Colonic mucosa (tissue), 4 donors: ENCODE measurements at regions not wholly inside any gene's neighbourhood (a gene's known extent, or its start where the extent isn't known, plus 50 kb on each side); places are given as distances from the start of the nearest gene placed in this dataset.

ENCODE experiments used
- DNase-seq: peaks from one replicate; pipeline ENCODE4 v3.0.0-alpha.2; 2020
- H3K27ac ChIP-seq: fragments of 200-600 bp; one replicate; pipeline ENCODE4 v1.8.0; 2021
- H3K27me3 ChIP-seq: fragments of 200-600 bp; one replicate; pipeline ENCODE4 v1.8.0; 2021
- H3K36me3 ChIP-seq: fragments of 200-600 bp; one replicate; pipeline ENCODE4 v1.8.0; 2021
- H3K4me1 ChIP-seq: fragments of 200-600 bp; one replicate; pipeline ENCODE4 v1.8.0; 2021; ENCODE audit warnings: mild to moderate bottlenecking
- H3K4me3 ChIP-seq: fragments of 200-600 bp; one replicate; pipeline ENCODE4 v1.8.0; 2021
- H3K9ac ChIP-seq, 2 donors: one replicate each; pipeline ENCODE4 v1.7.0; 2013; ENCODE audit warnings: control low read depth in 2 of 2, low read depth in 2 of 2, low read length in 2 of 2
- H3K9me3 ChIP-seq: fragments of 200-600 bp; one replicate; pipeline ENCODE4 v1.8.0; 2021
- intact Hi-C: fragments of 100-400 bp; cut with DNase I; formaldehyde crosslinking; loops from one replicate; pipeline ENCODE4 v1.14.1; 2022
- TF ChIP-seq, protein P1 (sequence below): fragments of 200-600 bp; IDR thresholded peaks from one replicate; pipeline ENCODE4 v1.8.0; 2022; ENCODE audit warnings: antibody characterized with exemption, mild to moderate bottlenecking
- donor health status: healthy.
- donor health status: DM: no; HTN: no; CAD: no.
- donor health status: DM: no; HTN: no; CAD: no.

DNA sequence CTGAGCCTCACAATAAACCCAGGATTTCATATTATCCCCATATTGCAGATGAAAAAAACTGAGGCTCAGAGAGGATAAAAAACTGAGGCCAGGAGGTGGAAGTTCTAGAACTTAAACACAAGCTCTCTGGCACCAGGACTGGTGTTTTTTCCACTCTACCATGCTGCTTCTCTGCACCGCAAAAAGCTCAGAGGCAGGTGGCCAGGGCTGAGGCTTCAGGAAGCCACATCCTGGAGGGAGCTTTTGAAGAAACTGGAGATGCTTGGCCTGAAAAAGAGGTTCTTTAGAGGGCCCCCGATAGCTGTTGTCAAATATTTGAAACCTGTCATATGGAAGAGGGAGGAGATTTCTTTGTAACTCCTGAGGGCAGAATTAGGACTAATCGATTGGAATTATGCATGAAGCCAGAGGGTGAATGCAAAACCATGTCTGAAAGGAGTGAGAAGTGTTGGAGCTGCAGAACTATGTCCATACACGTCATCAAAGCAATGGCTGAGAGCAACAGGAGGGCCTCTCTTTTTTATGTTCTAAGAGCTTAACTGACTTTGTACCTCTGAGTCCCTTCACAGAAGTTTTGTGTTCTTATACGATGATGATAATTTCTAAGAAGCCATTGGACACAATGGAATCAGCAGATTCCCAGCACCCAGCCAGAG is 448.6 kb downstream of the FUT8 start:
- Histone ChIP-seq H3K27ac (no peak overlapping the region), H3K9ac (no peak overlapping the region), H3K27me3 (no peaks in the 10 kb centered on the region), H3K9me3 (no peaks in the 10 kb centered on the region), H3K4me3 (no peak overlapping the region), H3K4me1 (no peaks in the 10 kb centered on the region), H3K36me3 (no peaks in the 10 kb centered on the region)
- TF ChIP-seq, protein P1, sequence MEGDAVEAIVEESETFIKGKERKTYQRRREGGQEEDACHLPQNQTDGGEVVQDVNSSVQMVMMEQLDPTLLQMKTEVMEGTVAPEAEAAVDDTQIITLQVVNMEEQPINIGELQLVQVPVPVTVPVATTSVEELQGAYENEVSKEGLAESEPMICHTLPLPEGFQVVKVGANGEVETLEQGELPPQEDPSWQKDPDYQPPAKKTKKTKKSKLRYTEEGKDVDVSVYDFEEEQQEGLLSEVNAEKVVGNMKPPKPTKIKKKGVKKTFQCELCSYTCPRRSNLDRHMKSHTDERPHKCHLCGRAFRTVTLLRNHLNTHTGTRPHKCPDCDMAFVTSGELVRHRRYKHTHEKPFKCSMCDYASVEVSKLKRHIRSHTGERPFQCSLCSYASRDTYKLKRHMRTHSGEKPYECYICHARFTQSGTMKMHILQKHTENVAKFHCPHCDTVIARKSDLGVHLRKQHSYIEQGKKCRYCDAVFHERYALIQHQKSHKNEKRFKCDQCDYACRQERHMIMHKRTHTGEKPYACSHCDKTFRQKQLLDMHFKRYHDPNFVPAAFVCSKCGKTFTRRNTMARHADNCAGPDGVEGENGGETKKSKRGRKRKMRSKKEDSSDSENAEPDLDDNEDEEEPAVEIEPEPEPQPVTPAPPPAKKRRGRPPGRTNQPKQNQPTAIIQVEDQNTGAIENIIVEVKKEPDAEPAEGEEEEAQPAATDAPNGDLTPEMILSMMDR, result no peak
- DNase-seq, result no peak
- intact Hi-C loops, result no loop called here

DNA sequence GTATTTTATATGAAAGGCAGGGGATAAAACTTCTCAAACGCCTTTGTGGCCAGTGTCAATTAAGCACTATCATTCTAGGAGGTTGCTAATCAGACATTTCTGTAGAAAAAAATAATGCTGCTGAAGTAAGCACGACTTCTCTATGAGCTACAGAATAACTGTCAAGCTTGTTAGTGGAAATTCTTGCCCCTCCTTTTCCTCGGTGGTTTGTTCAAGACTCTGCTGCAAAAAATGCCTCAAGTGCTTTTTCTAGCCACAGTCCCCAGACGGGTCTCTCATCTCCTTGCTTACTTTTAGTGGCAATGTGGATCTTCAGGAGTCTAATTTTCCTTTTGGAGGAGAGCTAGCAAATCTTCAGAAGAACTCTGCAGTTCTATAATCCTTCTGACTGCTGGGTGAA is 452.0 kb downstream of the FUT8 start:
- no peaks in the 10 kb centered on the region for H3K9me3 ChIP-seq
- H3K27me3 ChIP-seq, result no peaks in the 10 kb centered on the region
- no peak overlapping the region for H3K4me3 ChIP-seq
- no peaks in the 10 kb centered on the region for H3K4me1 ChIP-seq
- no peak overlapping the region for H3K27ac ChIP-seq
- no peaks in the 10 kb centered on the region for H3K36me3 ChIP-seq
- no peak overlapping the region for H3K9ac ChIP-seq
- TF ChIP-seq, protein P1, result no peak
- DNase-seq, result no peak
- intact Hi-C loops, result no loop called here

DNA sequence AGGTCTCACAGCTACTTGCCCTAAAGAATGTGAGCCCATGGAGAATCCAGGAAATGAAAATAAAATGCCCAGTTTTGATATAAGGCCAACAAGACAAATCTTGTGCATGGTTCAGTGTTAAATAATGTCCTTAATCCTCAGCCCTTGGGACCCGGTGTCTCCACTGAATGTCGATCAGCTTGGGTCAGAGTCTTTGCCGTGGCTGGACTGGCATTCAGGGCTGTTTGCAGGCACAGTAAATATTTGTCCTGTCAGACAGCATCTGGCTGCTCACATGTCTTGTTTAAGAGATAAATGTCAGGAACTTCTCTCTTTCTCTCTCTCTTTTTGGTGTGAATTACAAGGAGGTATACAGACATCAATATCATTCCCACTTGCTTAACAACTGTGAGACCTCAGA is 452.5 kb downstream of the FUT8 start:
- H3K9me3 ChIP-seq, result no peaks in the 10 kb centered on the region
- DNase-seq, result no peak
- no peak overlapping the region for H3K9ac ChIP-seq
- H3K4me1 ChIP-seq, result no peaks in the 10 kb centered on the region
- intact Hi-C loops, result no loop called here
- TF ChIP-seq, protein P1, result no peak
- no peaks in the 10 kb centered on the region for H3K36me3 ChIP-seq
- H3K27ac ChIP-seq, result no peak overlapping the region
- H3K27me3 ChIP-seq, result no peaks in the 10 kb centered on the region
- no peak overlapping the region for H3K4me3 ChIP-seq

DNA sequence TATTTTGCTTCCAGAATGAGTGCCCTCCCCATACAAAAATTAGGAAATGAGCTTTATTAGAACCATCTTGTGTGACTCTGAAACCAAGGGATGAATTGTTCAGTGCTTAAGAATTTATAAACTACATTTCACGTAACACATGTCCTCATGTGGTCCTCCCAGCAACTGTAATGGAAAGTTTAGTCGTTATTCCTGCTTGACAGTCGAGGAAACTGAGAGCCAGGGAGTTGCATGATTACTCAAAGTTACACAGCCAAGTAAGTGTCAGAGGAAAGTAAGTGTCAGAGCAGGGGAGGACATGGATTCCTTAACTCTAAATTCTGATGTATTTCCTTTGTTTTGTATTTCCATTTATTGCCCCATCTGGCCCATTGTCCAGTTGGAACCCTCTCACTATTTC is 453.9 kb downstream of the FUT8 start:
- intact Hi-C loops, result no loop called here
- H3K9me3 ChIP-seq, result no peaks in the 10 kb centered on the region
- DNase-seq, result no peak
- no peaks in the 10 kb centered on the region for H3K36me3 ChIP-seq
- TF ChIP-seq, protein P1, result no peak
- H3K27ac ChIP-seq, result no peak overlapping the region
- no peaks in the 10 kb centered on the region for H3K4me1 ChIP-seq
- no peak overlapping the region for H3K4me3 ChIP-seq
- no peaks in the 10 kb centered on the region for H3K27me3 ChIP-seq
- H3K9ac ChIP-seq, result no peak overlapping the region

DNA sequence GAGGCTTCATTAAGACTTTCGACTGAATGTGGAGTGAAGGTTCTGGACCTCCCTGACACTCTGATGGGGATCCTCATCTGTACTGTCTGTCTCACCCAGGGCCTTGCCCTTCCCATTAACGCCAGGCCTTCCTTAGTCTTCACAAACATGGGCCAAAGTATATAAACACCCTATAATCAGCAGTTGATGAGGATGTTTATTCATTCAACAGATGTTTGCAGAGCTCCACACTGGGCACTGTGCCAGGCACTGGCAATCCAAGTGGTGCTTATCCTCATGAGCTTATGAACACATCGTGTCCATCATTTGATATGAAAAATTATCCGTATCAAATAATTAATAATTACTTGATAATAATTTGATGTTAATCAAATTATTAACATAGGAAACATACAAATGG is 454.4 kb downstream of the FUT8 start:
- Histone ChIP-seq H3K27ac (no peak overlapping the region), H3K4me1 (no peaks in the 10 kb centered on the region), H3K4me3 (no peak overlapping the region), H3K9ac (no peak overlapping the region), H3K27me3 (no peaks in the 10 kb centered on the region), H3K9me3 (no peaks in the 10 kb centered on the region), H3K36me3 (no peaks in the 10 kb centered on the region)
- TF ChIP-seq, protein P1, result no peak
- intact Hi-C loops, result no loop called here
- DNase-seq, result peak; percentile 23
